NB4 (cell line): ENCODE measurements at regions not wholly inside any gene's neighbourhood (a gene's known extent, or its start where the extent isn't known, plus 50 kb on each side); places are given as distances from the start of the nearest gene placed in this dataset.

Source experiments
- MYC ChIP-seq: IDR thresholded peaks from 2 replicates; pipeline ENCODE4 v1.6.1; 2011; ENCODE audit warnings: low read depth, low read length
- POLR2A ChIP-seq: IDR thresholded peaks from 2 replicates; pipeline ENCODE4 v1.6.1; 2011; ENCODE audit warnings: mild to moderate bottlenecking; ENCODE audit not compliant: insufficient read length; ENCODE audit errors: extremely low read depth
- TF ChIP-seq, protein P1 (sequence below): IDR thresholded peaks from one replicate; pipeline ENCODE4 v1.5.1; 2012; ENCODE audit warnings: low read depth, low read length
- TF ChIP-seq, protein P2 (sequence below): IDR thresholded peaks from 2 replicates; pipeline ENCODE4 v1.6.1; 2011; ENCODE audit warnings: low read depth, low read length

GRCh38 chr5:67262956-67263355, 66.4 kb upstream of the CD180 start:
- TF ChIP-seq, protein P1, sequence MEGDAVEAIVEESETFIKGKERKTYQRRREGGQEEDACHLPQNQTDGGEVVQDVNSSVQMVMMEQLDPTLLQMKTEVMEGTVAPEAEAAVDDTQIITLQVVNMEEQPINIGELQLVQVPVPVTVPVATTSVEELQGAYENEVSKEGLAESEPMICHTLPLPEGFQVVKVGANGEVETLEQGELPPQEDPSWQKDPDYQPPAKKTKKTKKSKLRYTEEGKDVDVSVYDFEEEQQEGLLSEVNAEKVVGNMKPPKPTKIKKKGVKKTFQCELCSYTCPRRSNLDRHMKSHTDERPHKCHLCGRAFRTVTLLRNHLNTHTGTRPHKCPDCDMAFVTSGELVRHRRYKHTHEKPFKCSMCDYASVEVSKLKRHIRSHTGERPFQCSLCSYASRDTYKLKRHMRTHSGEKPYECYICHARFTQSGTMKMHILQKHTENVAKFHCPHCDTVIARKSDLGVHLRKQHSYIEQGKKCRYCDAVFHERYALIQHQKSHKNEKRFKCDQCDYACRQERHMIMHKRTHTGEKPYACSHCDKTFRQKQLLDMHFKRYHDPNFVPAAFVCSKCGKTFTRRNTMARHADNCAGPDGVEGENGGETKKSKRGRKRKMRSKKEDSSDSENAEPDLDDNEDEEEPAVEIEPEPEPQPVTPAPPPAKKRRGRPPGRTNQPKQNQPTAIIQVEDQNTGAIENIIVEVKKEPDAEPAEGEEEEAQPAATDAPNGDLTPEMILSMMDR, result no peak
- TF ChIP-seq POLR2A (no peak), MYC (no peak)
- TF ChIP-seq, protein P2, sequence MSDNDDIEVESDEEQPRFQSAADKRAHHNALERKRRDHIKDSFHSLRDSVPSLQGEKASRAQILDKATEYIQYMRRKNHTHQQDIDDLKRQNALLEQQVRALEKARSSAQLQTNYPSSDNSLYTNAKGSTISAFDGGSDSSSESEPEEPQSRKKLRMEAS, result no peak
